ENCODE measurements at regions not wholly inside any gene's neighbourhood (a gene's known extent, or its start where the extent isn't known, plus 50 kb on each side); places are given as distances from the start of the nearest gene placed in this dataset.
A peak's percentile ranks its signal among the peaks of the same experiment; 100 is the strongest.

DNA sequence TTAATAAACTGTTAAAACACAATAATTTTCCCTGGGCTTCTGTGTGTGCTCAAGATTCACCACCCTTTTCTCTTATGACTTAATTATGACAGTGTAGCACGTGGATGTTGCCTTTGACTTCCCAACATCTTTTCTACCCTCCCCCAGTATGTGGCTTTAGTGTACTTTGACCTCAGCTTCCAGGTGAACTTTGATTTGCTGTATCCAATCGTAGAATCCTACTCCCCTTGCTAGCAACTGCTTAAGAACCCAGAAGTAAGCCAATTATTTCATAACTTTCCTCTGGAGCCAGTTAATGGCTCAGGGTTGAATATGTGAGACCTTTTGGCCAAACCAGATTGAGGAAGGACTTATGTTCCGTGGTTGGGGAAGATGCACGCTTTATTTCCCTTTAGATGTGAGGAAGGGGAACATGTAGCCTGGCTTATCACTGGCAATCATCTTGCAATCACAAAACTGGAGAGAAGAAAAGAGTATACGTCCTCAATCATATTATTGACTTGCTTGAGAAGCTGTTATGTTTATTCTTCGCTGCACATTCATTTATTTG lies 259.6 kb upstream of the ATP2B1 start:
- Histone ChIP-seq H3K4me2 (ENCODE audit: low read length) (no peak overlapping the region), H3K9me3 (ENCODE audit: insufficient read depth, low read length) (no peaks in the 10 kb centered on the region), H3K4me3 (ENCODE audit: low read length) (no peak overlapping the region), H3K9ac (ENCODE audit: low read length) (no peak overlapping the region), H3K79me2 (ENCODE audit: low read length) (no peaks in the 10 kb centered on the region), H2AFZ (ENCODE audit: low read depth, low read length) (no peak overlapping the region), H3K4me1 (ENCODE audit: low read length) (peaks cover 26% of the 10 kb centered on the region), H4K20me1 (ENCODE audit: insufficient read depth, low read length) (no peaks in the 10 kb centered on the region), H3K27ac (ENCODE audit: low read length) (no peak overlapping the region), H3K27me3 (ENCODE audit: low read depth, low read length) (no peaks in the 10 kb centered on the region), H3K36me3 (replicated peaks; ENCODE audit: low read depth, low read length) (no peaks in the 10 kb centered on the region)
- TF ChIP-seq EZH2phosphoT487 (IDR thresholded peaks at IDR 0.05; ENCODE audit: low read depth) = no peak
- TF ChIP-seq, protein P1, sequence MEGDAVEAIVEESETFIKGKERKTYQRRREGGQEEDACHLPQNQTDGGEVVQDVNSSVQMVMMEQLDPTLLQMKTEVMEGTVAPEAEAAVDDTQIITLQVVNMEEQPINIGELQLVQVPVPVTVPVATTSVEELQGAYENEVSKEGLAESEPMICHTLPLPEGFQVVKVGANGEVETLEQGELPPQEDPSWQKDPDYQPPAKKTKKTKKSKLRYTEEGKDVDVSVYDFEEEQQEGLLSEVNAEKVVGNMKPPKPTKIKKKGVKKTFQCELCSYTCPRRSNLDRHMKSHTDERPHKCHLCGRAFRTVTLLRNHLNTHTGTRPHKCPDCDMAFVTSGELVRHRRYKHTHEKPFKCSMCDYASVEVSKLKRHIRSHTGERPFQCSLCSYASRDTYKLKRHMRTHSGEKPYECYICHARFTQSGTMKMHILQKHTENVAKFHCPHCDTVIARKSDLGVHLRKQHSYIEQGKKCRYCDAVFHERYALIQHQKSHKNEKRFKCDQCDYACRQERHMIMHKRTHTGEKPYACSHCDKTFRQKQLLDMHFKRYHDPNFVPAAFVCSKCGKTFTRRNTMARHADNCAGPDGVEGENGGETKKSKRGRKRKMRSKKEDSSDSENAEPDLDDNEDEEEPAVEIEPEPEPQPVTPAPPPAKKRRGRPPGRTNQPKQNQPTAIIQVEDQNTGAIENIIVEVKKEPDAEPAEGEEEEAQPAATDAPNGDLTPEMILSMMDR (IDR thresholded peaks at IDR 0.05; ENCODE audit: low read depth, low read length) = no peak

DNA sequence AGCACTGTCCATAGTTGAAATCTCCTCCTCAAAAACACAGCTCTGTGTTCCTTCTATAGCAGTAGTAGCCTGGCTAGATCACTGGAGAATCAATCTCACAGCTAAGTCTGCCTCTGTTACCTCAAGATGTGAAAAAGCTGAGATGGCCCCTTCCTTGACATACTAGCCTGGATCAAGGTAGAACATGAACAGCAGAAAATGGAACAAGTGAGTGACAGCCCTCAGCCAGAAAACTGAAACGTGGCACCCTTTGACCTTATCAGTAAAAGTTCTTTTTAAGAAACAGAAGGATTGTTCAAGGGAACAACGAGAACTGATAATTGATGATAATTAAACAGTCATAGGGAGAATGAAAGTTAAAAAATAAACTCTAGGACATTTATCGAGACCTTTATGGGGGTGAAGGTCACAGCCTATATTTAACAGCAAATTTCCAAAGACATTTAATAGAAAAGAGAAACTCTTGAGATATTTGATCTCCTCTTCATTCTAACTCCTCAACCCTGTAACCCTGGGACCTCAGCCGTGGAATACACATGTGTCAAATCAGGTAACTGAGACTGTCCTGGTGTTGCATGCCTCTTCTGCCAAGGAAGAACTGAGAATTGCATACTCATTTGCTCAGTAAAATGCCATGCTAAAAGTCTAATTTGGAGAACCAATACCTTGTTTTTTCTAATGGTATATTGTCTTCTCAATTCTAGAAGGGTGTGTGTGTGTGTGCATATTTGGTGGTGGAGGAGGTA lies 258.0 kb upstream of the ATP2B1 start:
- Histone ChIP-seq H3K79me2 (ENCODE audit: low read length) (no peaks in the 10 kb centered on the region), H3K9ac (ENCODE audit: low read length) (peak overlapping the region; percentile 9; the same call in 1 of the 2 replicates), H2AFZ (ENCODE audit: low read depth, low read length) (no peak overlapping the region), H3K9me3 (ENCODE audit: insufficient read depth, low read length) (no peaks in the 10 kb centered on the region), H3K4me3 (ENCODE audit: low read length) (peak overlapping the region; percentile 7), H3K36me3 (replicated peaks; ENCODE audit: low read depth, low read length) (no peaks in the 10 kb centered on the region), H3K4me2 (ENCODE audit: low read length) (peak overlapping the region; percentile 59), H4K20me1 (ENCODE audit: insufficient read depth, low read length) (no peaks in the 10 kb centered on the region), H3K4me1 (ENCODE audit: low read length) (peaks cover 27% of the 10 kb centered on the region), H3K27me3 (ENCODE audit: low read depth, low read length) (no peaks in the 10 kb centered on the region), H3K27ac (ENCODE audit: low read length) (peak overlapping the region; percentile 36; the same call in 1 of the 2 replicates)
- TF ChIP-seq, protein P1 (IDR thresholded peaks at IDR 0.05; ENCODE audit: low read depth, low read length) = no peak
- TF ChIP-seq EZH2phosphoT487 (IDR thresholded peaks at IDR 0.05; ENCODE audit: low read depth) = no peak

DNA sequence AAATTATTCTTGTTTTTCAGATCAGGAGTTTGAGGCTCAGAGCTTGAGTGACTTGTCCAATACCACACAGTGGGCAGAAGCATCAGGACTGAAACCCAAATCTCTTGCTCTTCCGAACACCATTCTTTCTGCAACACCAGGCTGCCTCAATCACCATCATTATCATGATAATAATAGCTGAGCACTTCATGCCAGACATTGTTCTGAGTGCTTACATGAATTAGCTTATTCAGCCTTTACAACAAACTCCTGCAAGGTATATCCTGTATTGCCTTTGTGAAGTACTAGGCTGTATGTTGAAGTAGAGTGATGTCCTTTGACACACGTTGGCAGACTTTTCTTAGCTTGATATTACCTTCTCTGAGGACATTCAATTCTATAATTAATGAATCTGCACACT lies 257.4 kb upstream of the ATP2B1 start:
- H3K27me3 ChIP-seq (ENCODE audit: low read depth, low read length) = no peaks in the 10 kb centered on the region
- no peak overlapping the region for H3K4me2 ChIP-seq (ENCODE audit: low read length)
- no peak overlapping the region for H2AFZ ChIP-seq (ENCODE audit: low read depth, low read length)
- H3K79me2 ChIP-seq (ENCODE audit: low read length) = no peaks in the 10 kb centered on the region
- no peak overlapping the region for H3K4me3 ChIP-seq (ENCODE audit: low read length)
- H3K9me3 ChIP-seq (ENCODE audit: insufficient read depth, low read length) = no peaks in the 10 kb centered on the region
- H3K4me1 ChIP-seq (ENCODE audit: low read length) = peaks cover 33% of the 10 kb centered on the region
- 0 out of 2 replicates have a peak overlapping the region, but pooled peaks have one; percentile 36 for H3K27ac ChIP-seq (ENCODE audit: low read length)
- no peaks in the 10 kb centered on the region for H3K36me3 ChIP-seq (replicated peaks; ENCODE audit: low read depth, low read length)
- TF ChIP-seq, protein P1 (IDR thresholded peaks at IDR 0.05; ENCODE audit: low read depth, low read length) = no peak
- no peak for TF ChIP-seq EZH2phosphoT487 (IDR thresholded peaks at IDR 0.05; ENCODE audit: low read depth)
- no peak overlapping the region for H3K9ac ChIP-seq (ENCODE audit: low read length)
- H4K20me1 ChIP-seq (ENCODE audit: insufficient read depth, low read length) = no peaks in the 10 kb centered on the region

DNA sequence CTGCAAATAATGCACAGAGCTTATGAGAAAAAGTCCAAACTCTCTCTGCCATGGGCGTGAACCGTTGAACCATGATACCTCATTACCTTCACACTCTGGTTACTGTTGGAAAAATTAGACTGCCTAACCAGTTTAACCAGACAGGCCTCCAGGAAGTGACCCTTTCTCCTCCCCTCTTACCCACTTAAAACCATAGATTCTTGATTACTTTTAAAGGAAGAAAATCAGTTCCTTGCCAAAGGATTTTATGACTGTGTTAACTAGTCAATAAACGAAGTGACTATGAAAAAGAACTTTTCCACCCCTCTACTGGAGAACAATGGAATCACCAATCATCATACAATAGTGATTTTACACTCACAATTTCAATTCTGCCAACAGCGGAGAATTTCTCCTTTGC lies 254.0 kb upstream of the ATP2B1 start:
- no peak overlapping the region for H3K4me2 ChIP-seq (ENCODE audit: low read length)
- H3K9ac ChIP-seq (ENCODE audit: low read length) = no peak overlapping the region
- H3K9me3 ChIP-seq (ENCODE audit: insufficient read depth, low read length) = no peaks in the 10 kb centered on the region
- TF ChIP-seq EZH2phosphoT487 (IDR thresholded peaks at IDR 0.05; ENCODE audit: low read depth) = no peak
- TF ChIP-seq, protein P1 (IDR thresholded peaks at IDR 0.05; ENCODE audit: low read depth, low read length) = no peak
- no peaks in the 10 kb centered on the region for H3K27me3 ChIP-seq (ENCODE audit: low read depth, low read length)
- no peaks in the 10 kb centered on the region for H3K79me2 ChIP-seq (ENCODE audit: low read length)
- H3K4me1 ChIP-seq (ENCODE audit: low read length) = peaks cover 49% of the 10 kb centered on the region
- no peaks in the 10 kb centered on the region for H4K20me1 ChIP-seq (ENCODE audit: insufficient read depth, low read length)
- no peaks in the 10 kb centered on the region for H3K36me3 ChIP-seq (replicated peaks; ENCODE audit: low read depth, low read length)
- no peak overlapping the region for H3K4me3 ChIP-seq (ENCODE audit: low read length)
- no peak overlapping the region for H3K27ac ChIP-seq (ENCODE audit: low read length)
- H2AFZ ChIP-seq (ENCODE audit: low read depth, low read length) = no peak overlapping the region
